Tibial nerve (tissue), 4 donors: ENCODE measurements at regions not wholly inside any gene's neighbourhood (a gene's known extent, or its start where the extent isn't known, plus 50 kb on each side); places are given as distances from the start of the nearest gene placed in this dataset.

ENCODE experiments used
- DNase-seq, 2 donors: peaks; one replicate each; pipeline ENCODE4 v3.0.0-alpha.2; 2019; ENCODE audit warnings: low spot score in 2 of 2
- H3K27ac ChIP-seq, 4 donors: fragments of 200-600 bp; sonication (generic) in 3 of 4; one replicate each; pipeline ENCODE4 v1.5.1; 2017 to 2019; ENCODE audit warnings: mild to moderate bottlenecking in 1 of 4
- H3K27me3 ChIP-seq, 2 donors: fragments of 200-600 bp; sonication (generic) in 1 of 2; one replicate each; pipeline versions ENCODE4 v1.5.1 to v1.6.0; 2017 to 2019
- H3K36me3 ChIP-seq, 3 donors: fragments of 200-600 bp; sonication (generic); one replicate each; pipeline ENCODE4 v1.5.1; 2018 to 2019
- H3K4me1 ChIP-seq, 4 donors: fragments of 200-600 bp; sonication (generic) in 3 of 4; one replicate each; pipeline ENCODE4 v1.5.1; 2017 to 2019
- H3K4me3 ChIP-seq, 4 donors: fragments of 200-600 bp; sonication (generic) in 3 of 4; one replicate each; pipeline ENCODE4 v1.5.1; 2017 to 2019; ENCODE audit warnings: mild to moderate bottlenecking in 1 of 4, moderate library complexity in 1 of 4
- H3K9me3 ChIP-seq, 4 donors: fragments of 200-600 bp; sonication (generic) in 3 of 4; one replicate each; pipeline ENCODE4 v1.5.1; 2017 to 2019
- CTCF ChIP-seq, 5 experiments: fragments of 200-600 bp in 3 of 5; fragments of 450-650 bp in 2 of 5; sonication (generic) in 3 of 5; IDR thresholded peaks; one replicate each; pipeline ENCODE4 v1.5.1; 2016 to 2019; ENCODE audit warnings: antibody characterized with exemption in 5 of 5, mild to moderate bottlenecking in 3 of 5, moderate library complexity in 2 of 5
- EP300 ChIP-seq, 2 donors: sonication (generic); formaldehyde crosslinking; IDR thresholded peaks; one replicate each; pipeline ENCODE4 v1.6.1; 2017; ENCODE audit warnings: antibody characterized with exemption in 2 of 2, mild to moderate bottlenecking in 1 of 2
- POLR2A ChIP-seq, 2 donors: fragments of 450-650 bp; IDR thresholded peaks; one replicate each; pipeline ENCODE4 v1.6.1; 2017; ENCODE audit warnings: antibody characterized with exemption in 2 of 2, mild to moderate bottlenecking in 2 of 2, moderate library complexity in 2 of 2
- WGBS, 2 donors: methylation state at CpG; one replicate each; pipeline ENCODE4 v1.1.5; 2018; 5-methylcytosine and 5-hydroxymethylcytosine counted together

DNA sequence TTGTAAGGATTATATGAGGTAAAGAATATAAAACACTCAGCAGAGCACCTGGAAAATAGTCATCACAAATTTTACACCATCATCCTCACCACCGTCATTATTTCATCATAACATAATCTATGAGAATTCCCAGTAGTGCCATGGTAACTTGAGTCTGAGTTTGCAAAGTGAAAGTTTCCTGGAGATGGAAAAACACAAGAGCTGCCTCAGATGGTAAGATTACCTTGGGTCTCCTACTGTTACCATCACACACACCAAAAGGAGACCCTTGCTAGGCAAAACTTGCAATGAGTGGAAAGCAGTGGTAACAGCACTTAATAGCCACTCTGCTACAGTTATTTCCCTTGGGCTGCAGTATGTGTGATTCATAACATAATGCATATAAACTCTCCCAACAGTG, 589.8 kb downstream of the RNF144B start:
- no peak overlapping the region for H3K4me3 ChIP-seq
- no peak overlapping the region for H3K27ac ChIP-seq
- no peaks in the 10 kb centered on the region for H3K36me3 ChIP-seq
- DNase-seq, result no peak
- no peaks in the 10 kb centered on the region for H3K27me3 ChIP-seq
- peaks cover 0 to 8% (median 0%) of the 10 kb centered on the region in 4 donors for H3K4me1 ChIP-seq
- 70 to 77% methylated on average over 1 of the region's 1 CpG for WGBS, 2 donors
- no peaks in the 10 kb centered on the region for H3K9me3 ChIP-seq
- TF ChIP-seq POLR2A (IDR thresholded peaks at IDR 0.05) (no peak), EP300 (IDR thresholded peaks at IDR 0.05) (no peak), CTCF (IDR thresholded peaks at IDR 0.05) (no peak)

DNA sequence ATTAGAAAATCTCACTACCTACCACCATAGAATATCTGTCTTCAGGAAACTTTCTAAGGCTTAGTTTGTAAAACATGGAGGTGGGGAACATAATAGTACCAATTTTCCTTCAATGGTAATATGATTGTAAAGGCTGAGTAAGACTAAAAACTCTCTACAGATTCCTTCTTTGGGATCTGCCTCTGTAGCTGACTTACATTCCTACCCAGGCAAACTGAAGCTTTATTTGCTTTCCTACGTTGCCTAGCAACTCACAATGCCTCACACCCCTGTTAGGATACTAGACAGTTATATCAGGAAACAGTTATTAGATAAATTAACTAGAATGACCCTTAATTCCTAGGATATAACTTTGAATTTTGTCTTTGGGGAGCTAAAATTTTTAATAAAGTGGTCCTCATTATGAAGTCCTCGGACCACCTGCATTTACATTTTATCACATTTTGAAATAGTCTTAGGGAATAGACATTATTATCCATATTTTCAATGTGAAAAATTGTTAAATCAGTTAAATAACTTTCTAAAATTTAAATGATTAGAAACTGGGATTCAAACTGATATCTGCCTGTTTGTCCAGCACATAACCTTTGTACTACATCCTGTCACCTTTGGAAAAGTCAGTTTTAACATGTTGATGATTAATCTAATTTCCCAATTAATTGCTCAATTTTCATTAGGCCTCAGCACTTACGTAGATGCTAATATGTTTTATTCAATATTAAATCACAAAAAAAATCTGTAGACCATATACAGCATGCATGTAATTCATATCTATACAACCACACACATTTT, 591.4 kb downstream of the RNF144B start:
- H3K9me3 ChIP-seq, result no peaks in the 10 kb centered on the region
- 70 to 79% methylated on average over 3 of the region's 3 CpGs for WGBS, 2 donors

GRCh38 chr6:18985061-18985460, 597.9 kb downstream of the RNF144B start:
- H3K27ac ChIP-seq, result no peak overlapping the region
- peaks cover 0 to 14% (median 0%) of the 10 kb centered on the region in 4 donors for H3K4me1 ChIP-seq
- no peaks in the 10 kb centered on the region for H3K27me3 ChIP-seq
- H3K36me3 ChIP-seq, result no peaks in the 10 kb centered on the region
- WGBS, 2 donors, result 76 to 87% methylated on average over 8 of the region's 8 CpGs
- no peak for DNase-seq
- H3K9me3 ChIP-seq, result no peaks in the 10 kb centered on the region
- no peak overlapping the region for H3K4me3 ChIP-seq
- TF ChIP-seq EP300 (IDR thresholded peaks at IDR 0.05) (no peak), POLR2A (IDR thresholded peaks at IDR 0.05) (no peak), CTCF (IDR thresholded peaks at IDR 0.05) (no peak)

More for the DNA sequence above, 591.4 kb downstream of the RNF144B start:
- Histone ChIP-seq H3K4me3 (no peak overlapping the region), H3K36me3 (no peaks in the 10 kb centered on the region), H3K27me3 (no peaks in the 10 kb centered on the region), H3K27ac (no peak overlapping the region), H3K4me1 (peaks cover 0 to 8% (median 0%) of the 10 kb centered on the region in 4 donors)
- no peak for DNase-seq
- TF ChIP-seq EP300 (IDR thresholded peaks at IDR 0.05) (no peak), POLR2A (IDR thresholded peaks at IDR 0.05) (no peak), CTCF (IDR thresholded peaks at IDR 0.05) (no peak)

DNA sequence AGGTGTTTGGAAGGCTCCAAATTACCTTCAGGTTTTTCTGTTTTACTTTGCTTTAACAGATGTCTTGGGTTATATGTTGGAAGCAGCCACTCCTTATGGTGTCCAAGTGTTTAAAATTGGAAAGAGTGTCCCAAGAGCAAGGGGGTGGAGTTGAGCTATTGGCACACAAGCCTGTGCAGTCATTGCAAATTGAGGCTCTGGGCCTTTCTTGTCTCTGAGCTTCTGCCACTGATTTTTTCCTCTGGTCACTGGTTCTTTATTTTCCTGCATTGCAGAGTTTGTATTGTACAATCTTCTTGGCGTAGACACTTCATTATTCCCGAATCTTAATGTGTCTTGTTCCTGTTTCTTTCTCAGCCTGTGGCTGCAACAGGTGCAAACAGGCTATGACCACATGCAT, 598.8 kb downstream of the RNF144B start:
- Histone ChIP-seq H3K36me3 (no peaks in the 10 kb centered on the region), H3K27ac (no peak overlapping the region), H3K9me3 (no peaks in the 10 kb centered on the region), H3K4me1 (peaks cover 0 to 20% (median 0%) of the 10 kb centered on the region in 4 donors), H3K4me3 (no peak overlapping the region), H3K27me3 (no peaks in the 10 kb centered on the region)
- WGBS, 2 donors, result 67 to 69% methylated on average over 2 of the region's 2 CpGs
- DNase-seq, result no peak
- TF ChIP-seq POLR2A (IDR thresholded peaks at IDR 0.05) (no peak), CTCF (IDR thresholded peaks at IDR 0.05) (no peak), EP300 (IDR thresholded peaks at IDR 0.05) (no peak)

DNA sequence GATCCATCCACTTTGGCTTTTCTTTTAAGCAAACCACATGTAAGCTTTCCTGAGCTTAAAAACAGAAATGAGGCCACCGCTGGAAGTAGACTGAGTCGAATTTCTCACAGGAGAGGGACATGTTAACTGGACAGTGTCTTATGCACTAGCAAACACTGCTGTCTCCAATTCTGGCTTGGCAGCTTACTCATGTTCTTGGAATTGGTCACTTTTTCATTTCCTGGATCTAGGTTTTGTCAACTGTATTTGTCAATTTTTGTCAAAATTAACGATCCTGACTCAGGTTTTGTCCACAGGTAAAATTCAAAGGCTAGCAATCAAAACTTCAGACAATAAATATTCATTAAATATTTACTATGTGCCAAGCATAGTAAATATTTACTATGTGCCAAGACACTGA, 601.5 kb downstream of the RNF144B start:
- Histone ChIP-seq H3K27me3 (no peaks in the 10 kb centered on the region), H3K27ac (no peak overlapping the region), H3K36me3 (no peaks in the 10 kb centered on the region), H3K4me1 (peaks cover 0 to 17% (median 0%) of the 10 kb centered on the region in 4 donors), H3K4me3 (no peak overlapping the region), H3K9me3 (no peaks in the 10 kb centered on the region)
- TF ChIP-seq CTCF (IDR thresholded peaks at IDR 0.05) (no peak), POLR2A (IDR thresholded peaks at IDR 0.05) (no peak), EP300 (IDR thresholded peaks at IDR 0.05) (no peak)
- 92 to 93% methylated on average over 3 of the region's 3 CpGs for WGBS, 2 donors
- DNase-seq, result no peak
